SK-N-SH (cell line): ENCODE measurements at regions not wholly inside any gene's neighbourhood (a gene's known extent, or its start where the extent isn't known, plus 50 kb on each side); places are given as distances from the start of the nearest gene placed in this dataset.

Experiments
- CTCF ChIA-PET: fragments of 300-600, 350-600 bp; formaldehyde crosslinking; extraction: SDS; loops from one replicate; lab custom pipeline; 2021; lab: Yijun Ruan, JAX
- POLR2A ChIA-PET: fragments of 350-600 bp; sonication (Branson Sonifier 250); formaldehyde crosslinking; extraction: SDS; loops from one replicate; lab custom pipeline; 2020; ENCODE audit warnings: antibody characterized with exemption, inconsistent platforms; lab: Yijun Ruan, JAX
- DNase-seq: peaks from one replicate; pipeline ENCODE4 v3.0.0; 2012
- H2AFZ ChIP-seq: fragments of 200-600 bp; sonication (generic); 2 replicates; pipeline ENCODE4 v1.8.1; 2016; ENCODE audit warnings: antibody characterized with exemption, mild to moderate bottlenecking, low read depth
- H3F3A ChIP-seq: fragments of 200-600 bp; sonication (generic); replicated peaks from 2 replicates; pipeline ENCODE3; 2016; ENCODE audit warnings: antibody characterized with exemption, mild to moderate bottlenecking; ENCODE audit not compliant: insufficient read depth
- H3K27ac ChIP-seq, 2 experiments: fragments of 200-500 bp in 1 of 2; fragments of 200-600 bp in 1 of 2; sonication (Bioruptor generic) in 1 of 2; sonication (generic), shearing (Covaris generic) in 1 of 2; 2 replicates each; pipeline versions ENCODE4 v1.5.1 to v1.6.1; 2014 to 2016; ENCODE audit warnings: low read depth in 2 of 2, inconsistent platforms in 1 of 2, low read length in 1 of 2, mild to moderate bottlenecking in 1 of 2, mixed read lengths in 1 of 2
- H3K27me3 ChIP-seq: fragments of 200-600 bp; sonication (generic), shearing (Covaris generic); 2 replicates; pipeline ENCODE4 v1.6.1; 2016; ENCODE audit warnings: mixed run types; ENCODE audit not compliant: insufficient read depth
- H3K36me3 ChIP-seq, 2 experiments: fragments of 200-500 bp in 1 of 2; fragments of 200-600 bp in 1 of 2; sonication (Bioruptor generic) in 1 of 2; sonication (generic) in 1 of 2; replicated peaks in 1 of 2; 2 replicates each; pipeline versions ENCODE3 to v1.5.1; 2014 to 2016; ENCODE audit warnings: low read length in 1 of 2, mild to moderate bottlenecking in 1 of 2; ENCODE audit not compliant: insufficient read depth in 2 of 2, control insufficient read depth in 1 of 2
- H3K4me1 ChIP-seq, 2 experiments: fragments of 200-500 bp in 1 of 2; fragments of 200-600 bp in 1 of 2; sonication (Bioruptor generic) in 1 of 2; sonication (generic), shearing (Covaris generic) in 1 of 2; 2 replicates each; pipeline versions ENCODE4 v1.5.1 to v1.6.1; 2014 to 2016; ENCODE audit warnings: low read depth in 1 of 2, low read length in 1 of 2, mixed run types in 1 of 2; ENCODE audit not compliant: insufficient read depth in 2 of 2, control insufficient read depth in 1 of 2
- H3K4me2 ChIP-seq: fragments of 200-600 bp; sonication (generic), shearing (Covaris generic); 2 replicates; pipeline ENCODE4 v1.6.1; 2017; ENCODE audit warnings: mixed run types
- H3K4me3 ChIP-seq, 2 experiments: fragments of 200-500 bp in 1 of 2; fragments of 200-600 bp in 1 of 2; sonication (Bioruptor generic) in 1 of 2; sonication (generic), shearing (Covaris generic) in 1 of 2; 2 replicates each; pipeline versions ENCODE4 v1.5.1 to v1.8.1; 2014 to 2016; ENCODE audit warnings: low read depth in 2 of 2, inconsistent platforms in 1 of 2, low read length in 1 of 2, mild to moderate bottlenecking in 1 of 2, mixed read lengths in 1 of 2, moderate library complexity in 1 of 2
- H3K79me2 ChIP-seq: fragments of 200-600 bp; sonication (generic); 2 replicates; pipeline ENCODE4 v1.8.1; 2017; ENCODE audit warnings: mild to moderate bottlenecking; ENCODE audit not compliant: insufficient read depth
- H3K9ac ChIP-seq: fragments of 200-600 bp; sonication (generic); 2 replicates; pipeline ENCODE4 v1.6.1; 2017; ENCODE audit warnings: mixed run types
- H3K9me2 ChIP-seq: fragments of 200-600 bp; sonication (generic); 2 replicates; pipeline ENCODE4 v1.6.1; 2017; ENCODE audit warnings: mixed run types
- H3K9me3 ChIP-seq: fragments of 200-600 bp; sonication (generic); 2 replicates; pipeline ENCODE4 v1.6.1; 2017; ENCODE audit warnings: mixed run types, mild to moderate bottlenecking, moderate library complexity
- H4K20me1 ChIP-seq: fragments of 200-600 bp; sonication (generic); 2 replicates; pipeline ENCODE4 v1.6.1; 2017; ENCODE audit warnings: mild to moderate bottlenecking, mixed run types; ENCODE audit not compliant: insufficient read depth
- CTCF ChIP-seq: fragments of 200-600 bp; sonication (generic); IDR thresholded peaks from 2 replicates; pipeline ENCODE4 v1.6.1; 2017; ENCODE audit warnings: antibody characterized with exemption, mild to moderate bottlenecking, moderate library complexity
- FOSL2 ChIP-seq: IDR thresholded peaks from 2 replicates; pipeline ENCODE4 v1.4.0; 2012; ENCODE audit warnings: low read depth, mild to moderate bottlenecking, moderate library complexity, borderline replicate concordance
- FOXJ3 ChIP-seq: sonication (generic); formaldehyde crosslinking; IDR thresholded peaks from 2 replicates; pipeline ENCODE4 v1.5.1; 2020; ENCODE audit warnings: mild to moderate bottlenecking, missing genetic modification reagents
- FOXM1 ChIP-seq: IDR thresholded peaks from 2 replicates; pipeline ENCODE4 v1.4.0; 2012; ENCODE audit warnings: low read depth, mild to moderate bottlenecking
- JUND ChIP-seq: IDR thresholded peaks from 2 replicates; pipeline ENCODE4 v1.4.0; 2012
- MXI1 ChIP-seq: IDR thresholded peaks from 2 replicates; pipeline ENCODE4 v1.6.1; 2012; ENCODE audit warnings: mild to moderate bottlenecking, low read depth, low read length, improper control_type of control experiment
- NFIC ChIP-seq: IDR thresholded peaks from 2 replicates; pipeline ENCODE4 v1.4.0; 2012; ENCODE audit warnings: borderline replicate concordance
- PBX3 ChIP-seq: IDR thresholded peaks from 2 replicates; pipeline ENCODE4; 2012
- RAD21 ChIP-seq: IDR thresholded peaks from 2 replicates; pipeline ENCODE4 v1.6.1; 2012; ENCODE audit warnings: mild to moderate bottlenecking, low read length
- REST ChIP-seq: IDR thresholded peaks from 2 replicates; pipeline ENCODE4 v1.6.1; 2012; ENCODE audit warnings: mild to moderate bottlenecking, low read depth, low read length, moderate library complexity
- RXRA ChIP-seq: IDR thresholded peaks from 2 replicates; pipeline ENCODE4 v1.4.0; 2012; ENCODE audit warnings: low read depth, mild to moderate bottlenecking, borderline replicate concordance
- SIN3A ChIP-seq: IDR thresholded peaks from 2 replicates; pipeline ENCODE4 v1.6.1; 2012; ENCODE audit warnings: low read depth, mild to moderate bottlenecking, low read length, moderate library complexity, borderline replicate concordance
- SMC3 ChIP-seq: IDR thresholded peaks from 2 replicates; pipeline ENCODE4 v1.6.1; 2012; ENCODE audit warnings: low read depth, low read length, improper control_type of control experiment
- TAF1 ChIP-seq: IDR thresholded peaks from 2 replicates; pipeline ENCODE4 v1.6.1; 2012; ENCODE audit warnings: low read depth, mild to moderate bottlenecking, low read length, moderate library complexity, borderline replicate concordance
- TCF12 ChIP-seq: IDR thresholded peaks from 2 replicates; pipeline ENCODE4 v1.4.0; 2012
- USF1 ChIP-seq: IDR thresholded peaks from 2 replicates; pipeline ENCODE4 v1.4.0; 2012; ENCODE audit warnings: low read depth, borderline replicate concordance
- YY1 ChIP-seq: IDR thresholded peaks from 2 replicates; pipeline ENCODE4 v1.4.0; 2012; ENCODE audit warnings: low read depth, mild to moderate bottlenecking
- ZBTB33 ChIP-seq: IDR thresholded peaks from 2 replicates; pipeline ENCODE4 v1.4.0; 2012; ENCODE audit warnings: low read depth, borderline replicate concordance
- WGBS: methylation state at CpG from one replicate; pipeline ENCODE4 v1.1.6; 2017; ENCODE audit warnings: low lambda C conversion rate; 5-methylcytosine and 5-hydroxymethylcytosine counted together

GRCh38 chr3:153596401-153596800 is 434.4 kb downstream of the RAP2B start:
- WGBS = 16% methylated on average over 4 of the region's 4 CpGs
- no peak overlapping the region for H3K4me3 ChIP-seq
- H3K4me2 ChIP-seq = no peak overlapping the region
- POLR2A ChIA-PET = no interaction called here
- H3K9me3 ChIP-seq = no peaks in the 10 kb centered on the region
- H3K27me3 ChIP-seq = no peaks in the 10 kb centered on the region
- H2AFZ ChIP-seq = no peak overlapping the region
- no peak for TF ChIP-seq SIN3A
- no peak for TF ChIP-seq FOXJ3 (CRISPR knock-in tag)
- no peak for TF ChIP-seq USF1
- TF ChIP-seq RAD21 = no peak
- TF ChIP-seq FOXM1 = no peak
- no peak for TF ChIP-seq YY1
- H3K9me2 ChIP-seq = no peaks in the 10 kb centered on the region
- H4K20me1 ChIP-seq = no peaks in the 10 kb centered on the region
- no peaks in the 10 kb centered on the region for H3F3A ChIP-seq
- no peaks in the 10 kb centered on the region; a peak in 1 of 4 replicates for H3K4me1 ChIP-seq
- no peaks in the 10 kb centered on the region for H3K36me3 ChIP-seq
- CTCF ChIA-PET = no interaction called here
- H3K9ac ChIP-seq = no peak overlapping the region
- DNase-seq = no peak
- H3K79me2 ChIP-seq = no peaks in the 10 kb centered on the region; the same call in 1 of the 2 replicates
- no peak overlapping the region for H3K27ac ChIP-seq

GRCh38 chr3:153599685-153600084 is 437.7 kb downstream of the RAP2B start:
- Histone ChIP-seq H3K4me1 (no peaks in the 10 kb centered on the region; a peak in 1 of 4 replicates), H3K27me3 (no peaks in the 10 kb centered on the region; the same call in 1 of the 2 replicates), H3F3A (no peaks in the 10 kb centered on the region), H3K36me3 (no peaks in the 10 kb centered on the region), H3K4me3 (no peak overlapping the region), H3K79me2 (no peaks in the 10 kb centered on the region), H3K4me2 (peak overlapping the region; percentile 43; the same call in 1 of the 2 replicates), H4K20me1 (no peaks in the 10 kb centered on the region), H3K9ac (no peak overlapping the region), H3K9me3 (no peaks in the 10 kb centered on the region), H3K9me2 (no peaks in the 10 kb centered on the region), H2AFZ (no peak overlapping the region), H3K27ac (peak overlapping the region in 1 of 2 experiments; percentile 28; a peak in 2 of 4 replicates)
- POLR2A ChIA-PET = no interaction called here
- DNase-seq = no peak
- CTCF ChIA-PET = no interaction called here
- 0% methylated on average over 2 of the region's 2 CpGs for WGBS
- TF ChIP-seq FOXM1 (no peak), ZBTB33 (no peak), MXI1 (no peak), REST (no peak), FOSL2 (peak; percentile 55), FOXJ3 (CRISPR knock-in tag) (no peak), SMC3 (no peak), PBX3 (0 out of 2 replicates have a peak, but pooled peaks have one; percentile 10), RXRA (peak; percentile 41; the same call in 1 of the 2 replicates), TCF12 (peak; percentile 60), JUND (peak; percentile 39; the same call in 1 of the 2 replicates), CTCF (no peak), NFIC (peak; percentile 64; the same call in 1 of the 2 replicates), TAF1 (no peak), USF1 (no peak)
